ENCODE measurements at regions not wholly inside any gene's neighbourhood (a gene's known extent, or its start where the extent isn't known, plus 50 kb on each side); places are given as distances from the start of the nearest gene placed in this dataset.
A peak's percentile ranks its signal among the peaks of the same experiment; 100 is the strongest.

DNA sequence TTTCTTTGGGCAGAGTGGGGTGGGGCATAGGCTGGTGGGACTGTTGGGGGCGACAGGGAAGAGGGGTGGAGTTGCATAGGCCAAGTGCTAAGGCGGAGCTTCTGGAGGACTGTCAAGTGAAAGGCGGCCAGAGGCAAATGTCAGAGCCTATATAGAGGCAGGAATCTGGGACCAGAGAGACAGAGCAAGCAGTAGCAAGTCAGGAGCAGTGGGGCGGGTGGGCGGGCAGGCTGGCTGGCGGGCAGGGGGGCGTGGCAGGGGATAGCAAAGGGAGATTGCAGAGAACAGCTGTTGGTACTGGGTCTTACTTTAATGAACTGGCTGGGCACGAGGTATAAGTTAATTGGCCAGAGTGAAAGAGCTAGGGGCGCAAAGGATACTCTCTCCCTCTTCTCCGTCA is 89.8 kb downstream of the RTL9 start:
- intact Hi-C loops (cut with DNase I) = no loop called here
- WGBS (ENCODE audit: insufficient coverage, low coverage, low lambda C conversion rate, missing lambda C conversion rate) = 55% methylated on average over 8 of the region's 10 CpGs
- ATAC-seq = no peak

GRCh38 chrX:110449312-110449711 is 90.7 kb downstream of the RTL9 start:
- H3K9me3 ChIP-seq = no peaks in the 10 kb centered on the region
- intact Hi-C loops (cut with DNase I) = no loop called here
- WGBS (ENCODE audit: insufficient coverage, low coverage, low lambda C conversion rate, missing lambda C conversion rate) = 15% methylated on average over 1 of the region's 2 CpGs
- peak; percentile 35 to 78 (median 77) for DNase-seq
- no peaks in the 10 kb centered on the region for H3K36me3 ChIP-seq
- peak overlapping the region in 2 of 3 donors; percentile 47 to 74 for H3K27ac ChIP-seq
- H3K4me1 ChIP-seq = peaks cover 0 to 32% (median 3%) of the 10 kb centered on the region in 4 donors
- ATAC-seq = peak; percentile 75 to 89 (median 79)
- H3K4me3 ChIP-seq = no peak overlapping the region
- no peaks in the 10 kb centered on the region for H3K27me3 ChIP-seq
- no peak for TF ChIP-seq POLR2A (IDR thresholded peaks at IDR 0.05)
- no peak for TF ChIP-seq CTCF (IDR thresholded peaks at IDR 0.05)

More for the DNA sequence above, 89.8 kb downstream of the RTL9 start:
- Histone ChIP-seq H3K9me3 (no peaks in the 10 kb centered on the region), H3K4me1 (peaks cover 0 to 32% (median 3%) of the 10 kb centered on the region in 4 donors), H3K27ac (no peak overlapping the region), H3K36me3 (no peaks in the 10 kb centered on the region), H3K4me3 (no peak overlapping the region), H3K27me3 (no peaks in the 10 kb centered on the region)
- no peak for DNase-seq
- TF ChIP-seq CTCF (IDR thresholded peaks at IDR 0.05) (no peak), POLR2A (IDR thresholded peaks at IDR 0.05) (no peak)

GRCh38 chrX:110450050-110450449 is 91.4 kb downstream of the RTL9 start:
- peaks cover 0 to 32% (median 3%) of the 10 kb centered on the region in 4 donors for H3K4me1 ChIP-seq
- no peaks in the 10 kb centered on the region for H3K27me3 ChIP-seq
- H3K36me3 ChIP-seq = no peaks in the 10 kb centered on the region
- WGBS (ENCODE audit: insufficient coverage, low coverage, low lambda C conversion rate, missing lambda C conversion rate) = 0% methylated on average over 2 of the region's 4 CpGs
- no peak overlapping the region for H3K4me3 ChIP-seq
- H3K9me3 ChIP-seq = no peaks in the 10 kb centered on the region
- TF ChIP-seq POLR2A (IDR thresholded peaks at IDR 0.05) (no peak), CTCF (IDR thresholded peaks at IDR 0.05) (peak; percentile 83 to 88 (median 86))
- H3K27ac ChIP-seq = peak overlapping the region in 2 of 3 donors; percentile 47 to 74
- ATAC-seq (peak; percentile 86 to 93 (median 92)), DNase-seq (peak; percentile 76 to 82 (median 79))
- intact Hi-C loops (cut with DNase I) = loop anchor here (5.0 to 10.0 kb wide), 3 partner anchors 215 to 405 kb away; no protein-coding TSS in a partner anchor

DNA sequence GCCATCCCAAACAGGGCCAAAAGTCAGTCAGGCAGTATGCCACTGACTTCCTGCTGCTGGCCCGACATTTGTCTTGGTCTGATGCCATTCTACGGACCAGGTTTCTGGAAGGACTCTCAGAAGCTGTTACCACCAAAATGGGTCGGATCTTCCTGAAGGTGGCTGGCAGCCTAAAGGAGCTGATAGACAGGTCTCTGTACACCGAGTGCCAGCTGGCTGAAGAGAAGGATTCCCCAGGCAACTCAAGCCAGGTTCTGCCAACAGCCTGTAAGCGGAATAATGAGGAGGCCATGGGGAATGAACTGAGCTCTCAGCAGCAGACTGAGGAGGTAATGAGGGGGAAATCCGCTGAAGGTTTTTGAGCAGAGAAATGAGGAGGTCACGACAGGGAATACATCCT is 95.7 kb downstream of the RTL9 start:
- ATAC-seq = no peak
- 62% methylated on average over 7 of the region's 7 CpGs for WGBS (ENCODE audit: insufficient coverage, low coverage, low lambda C conversion rate, missing lambda C conversion rate)
- H3K4me3 ChIP-seq = no peak overlapping the region
- H3K4me1 ChIP-seq = peaks cover 0 to 7% (median 3%) of the 10 kb centered on the region in 4 donors
- H3K27me3 ChIP-seq = no peaks in the 10 kb centered on the region
- intact Hi-C loops (cut with DNase I) = loop anchor here (5.0 to 10.0 kb wide), 3 partner anchors 210 to 400 kb away; no protein-coding TSS in a partner anchor
- no peak for TF ChIP-seq POLR2A (IDR thresholded peaks at IDR 0.05)
- TF ChIP-seq CTCF (IDR thresholded peaks at IDR 0.05) = no peak
- no peak overlapping the region for H3K27ac ChIP-seq
- DNase-seq = no peak
- H3K36me3 ChIP-seq = no peaks in the 10 kb centered on the region
- no peaks in the 10 kb centered on the region for H3K9me3 ChIP-seq

DNA sequence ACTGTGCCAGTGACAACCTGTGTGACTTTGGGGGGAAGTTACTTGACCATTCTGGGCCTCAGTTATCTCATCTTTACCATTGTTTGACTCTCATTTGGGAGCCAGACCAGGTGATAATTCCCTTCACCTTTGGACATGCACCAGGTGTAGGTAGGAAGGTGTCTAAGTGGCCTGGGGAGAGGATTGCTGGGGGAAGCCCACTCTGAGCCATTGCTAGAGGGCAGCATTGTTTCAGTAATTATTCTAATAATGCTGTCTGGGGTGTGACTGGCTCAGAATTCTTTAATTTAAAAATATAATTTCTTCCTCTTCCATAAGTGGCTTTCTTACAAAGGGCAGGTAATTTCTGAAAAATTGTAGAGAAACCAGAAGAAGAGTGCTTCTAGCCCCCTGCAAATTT is 104.3 kb downstream of the RTL9 start:
- Histone ChIP-seq H3K27ac (no peak overlapping the region), H3K4me1 (no peaks in the 10 kb centered on the region), H3K36me3 (no peaks in the 10 kb centered on the region), H3K4me3 (no peak overlapping the region), H3K9me3 (no peaks in the 10 kb centered on the region), H3K27me3 (no peaks in the 10 kb centered on the region)
- no peak for DNase-seq
- no peak for TF ChIP-seq CTCF (IDR thresholded peaks at IDR 0.05)
- no peak for TF ChIP-seq POLR2A (IDR thresholded peaks at IDR 0.05)
- no peak for ATAC-seq
- intact Hi-C loops (cut with DNase I) = no loop called here

Measured in right lobe of liver (tissue), 6 donors.